Thyroid gland (tissue), 4 donors: ENCODE measurements at regions not wholly inside any gene's neighbourhood (a gene's known extent, or its start where the extent isn't known, plus 50 kb on each side); places are given as distances from the start of the nearest gene placed in this dataset.
A peak's percentile ranks its signal among the peaks of the same experiment; 100 is the strongest.

Experiments used
- DNase-seq, 2 donors: peaks; one replicate each; pipeline ENCODE4 v3.0.0-alpha.2; 2019
- H3K27ac ChIP-seq, 3 donors: fragments of 200-600 bp; sonication (generic); 1 replicate in 2 of 3; 2 replicates in 1 of 3; pipeline ENCODE4 v1.5.1; 2016 to 2019; ENCODE audit warnings: mild to moderate bottlenecking in 1 of 3, moderate library complexity in 1 of 3
- H3K27me3 ChIP-seq: fragments of 200-600 bp; sonication (generic); one replicate; pipeline ENCODE4 v1.5.1; 2019
- H3K36me3 ChIP-seq, 2 donors: fragments of 200-600 bp; sonication (generic); one replicate each; pipeline ENCODE4 v1.5.1; 2016 to 2019
- H3K4me1 ChIP-seq, 2 donors: fragments of 200-600 bp; sonication (generic); one replicate each; pipeline ENCODE4 v1.5.1; 2017 to 2019
- H3K4me3 ChIP-seq, 3 donors: fragments of 200-600 bp; sonication (generic); replicated peaks in 1 of 3; 1 replicate in 2 of 3; 2 replicates in 1 of 3; pipeline ENCODE4 v1.5.1; 2016; ENCODE audit warnings: mild to moderate bottlenecking in 1 of 3
- H3K9me3 ChIP-seq: fragments of 200-600 bp; sonication (generic); one replicate; pipeline ENCODE4 v1.5.1; 2017
- POLR2A ChIP-seq, 2 donors: fragments of 450-650 bp; IDR thresholded peaks; one replicate each; pipeline ENCODE4 v1.6.1; 2017; ENCODE audit warnings: antibody characterized with exemption in 2 of 2, mild to moderate bottlenecking in 2 of 2, moderate library complexity in 1 of 2
- WGBS, 2 donors: methylation state at CpG; one replicate each; pipeline ENCODE4 v1.1.5; 2017; 5-methylcytosine and 5-hydroxymethylcytosine counted together
- intact Hi-C: fragments of 100-400 bp; cut with DNase I; formaldehyde crosslinking; loops from one replicate; pipeline ENCODE4 v1.15.1; 2023
- TF ChIP-seq, protein P1 (sequence below), 6 experiments: fragments of 200-600 bp in 3 of 6; fragments of 450-650 bp in 3 of 6; sonication (generic) in 3 of 6; IDR thresholded peaks; one replicate each; pipeline ENCODE4 v1.5.1; 2016 to 2019; ENCODE audit warnings: antibody characterized with exemption in 6 of 6, mild to moderate bottlenecking in 2 of 6, inconsistent platforms in 1 of 6, moderate library complexity in 1 of 6

- 74 to 80% methylated on average over 2 of the region's 2 CpGs for WGBS, 2 donors
- no peaks in the 10 kb centered on the region for H3K9me3 ChIP-seq
- H3K27ac ChIP-seq, result no peak overlapping the region
- intact Hi-C loops, result no loop called here
- TF ChIP-seq, protein P1, sequence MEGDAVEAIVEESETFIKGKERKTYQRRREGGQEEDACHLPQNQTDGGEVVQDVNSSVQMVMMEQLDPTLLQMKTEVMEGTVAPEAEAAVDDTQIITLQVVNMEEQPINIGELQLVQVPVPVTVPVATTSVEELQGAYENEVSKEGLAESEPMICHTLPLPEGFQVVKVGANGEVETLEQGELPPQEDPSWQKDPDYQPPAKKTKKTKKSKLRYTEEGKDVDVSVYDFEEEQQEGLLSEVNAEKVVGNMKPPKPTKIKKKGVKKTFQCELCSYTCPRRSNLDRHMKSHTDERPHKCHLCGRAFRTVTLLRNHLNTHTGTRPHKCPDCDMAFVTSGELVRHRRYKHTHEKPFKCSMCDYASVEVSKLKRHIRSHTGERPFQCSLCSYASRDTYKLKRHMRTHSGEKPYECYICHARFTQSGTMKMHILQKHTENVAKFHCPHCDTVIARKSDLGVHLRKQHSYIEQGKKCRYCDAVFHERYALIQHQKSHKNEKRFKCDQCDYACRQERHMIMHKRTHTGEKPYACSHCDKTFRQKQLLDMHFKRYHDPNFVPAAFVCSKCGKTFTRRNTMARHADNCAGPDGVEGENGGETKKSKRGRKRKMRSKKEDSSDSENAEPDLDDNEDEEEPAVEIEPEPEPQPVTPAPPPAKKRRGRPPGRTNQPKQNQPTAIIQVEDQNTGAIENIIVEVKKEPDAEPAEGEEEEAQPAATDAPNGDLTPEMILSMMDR (IDR thresholded peaks at IDR 0.05), result no peak
- no peak for TF ChIP-seq POLR2A (IDR thresholded peaks at IDR 0.05)
- H3K4me1 ChIP-seq, result no peaks in the 10 kb centered on the region
- DNase-seq, result no peak
- H3K27me3 ChIP-seq, result no peaks in the 10 kb centered on the region
- no peaks in the 10 kb centered on the region for H3K36me3 ChIP-seq
- H3K4me3 ChIP-seq, result no peak overlapping the region
Measured at GRCh38 chr18:43656547-43656946, 379.3 kb upstream of the SYT4 start.

GRCh38 chr18:43661570-43661969, 384.3 kb upstream of the SYT4 start:
- no peaks in the 10 kb centered on the region for H3K4me1 ChIP-seq
- peak; percentile 4 to 8 for DNase-seq
- H3K4me3 ChIP-seq, result no peak overlapping the region
- H3K36me3 ChIP-seq, result no peaks in the 10 kb centered on the region
- H3K9me3 ChIP-seq, result no peaks in the 10 kb centered on the region
- no peak for TF ChIP-seq POLR2A (IDR thresholded peaks at IDR 0.05)
- TF ChIP-seq, protein P1 (IDR thresholded peaks at IDR 0.05), result peak in 3 of 6 experiments; percentile 43 to 47 (median 46)
- 14 to 42% methylated on average over 2 of the region's 2 CpGs for WGBS, 2 donors
- intact Hi-C loops, result no loop called here
- H3K27ac ChIP-seq, result no peak overlapping the region
- H3K27me3 ChIP-seq, result no peaks in the 10 kb centered on the region

DNA sequence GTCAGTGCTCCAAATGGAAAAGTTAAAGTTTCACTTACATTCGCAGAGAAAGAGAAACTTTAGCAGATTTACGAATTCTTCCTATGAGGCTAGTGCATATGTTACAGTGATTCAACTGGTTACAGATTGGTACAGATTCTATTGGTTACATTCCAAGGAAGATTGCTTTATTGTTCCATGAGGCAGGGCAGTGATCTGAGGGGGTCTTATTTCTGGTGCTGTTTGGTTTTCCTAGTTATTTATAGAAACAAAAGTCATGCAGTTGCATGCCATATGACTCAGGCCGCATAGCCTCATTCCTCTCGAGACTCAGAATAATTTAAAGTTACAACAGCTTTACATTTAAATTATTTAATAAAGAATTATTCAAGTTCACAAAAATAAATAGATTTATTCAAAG, 385.4 kb upstream of the SYT4 start:
- no peaks in the 10 kb centered on the region for H3K4me1 ChIP-seq
- no peaks in the 10 kb centered on the region for H3K27me3 ChIP-seq
- no peak overlapping the region for H3K27ac ChIP-seq
- WGBS, 2 donors, result 83 to 88% methylated on average over 4 of the region's 4 CpGs
- TF ChIP-seq, protein P1 (IDR thresholded peaks at IDR 0.05), result no peak
- no peak for TF ChIP-seq POLR2A (IDR thresholded peaks at IDR 0.05)
- no peak overlapping the region for H3K4me3 ChIP-seq
- no peaks in the 10 kb centered on the region for H3K9me3 ChIP-seq
- intact Hi-C loops, result no loop called here
- H3K36me3 ChIP-seq, result no peaks in the 10 kb centered on the region
- DNase-seq, result no peak

DNA sequence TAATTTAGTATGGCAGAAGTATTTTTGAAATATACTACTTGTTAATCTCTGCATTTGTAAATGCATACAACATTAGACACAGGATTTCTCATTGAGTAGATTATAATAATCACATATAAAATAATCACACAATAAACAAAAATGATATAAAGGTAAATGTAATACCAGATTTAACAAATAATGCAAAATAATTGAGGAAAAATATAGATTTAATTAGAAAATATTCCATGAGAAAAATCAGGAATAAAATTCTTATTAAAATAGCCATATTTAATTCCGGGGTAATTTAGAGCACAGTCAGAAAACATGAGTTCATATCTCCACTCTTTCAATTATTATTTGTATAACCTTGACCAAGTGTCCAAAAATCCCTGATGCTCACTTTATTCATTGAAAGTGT, 385.9 kb upstream of the SYT4 start:
- WGBS, 2 donors, result 85 to 90% methylated on average over 1 of the region's 1 CpG
- Histone ChIP-seq H3K36me3 (no peaks in the 10 kb centered on the region), H3K9me3 (no peaks in the 10 kb centered on the region), H3K27ac (no peak overlapping the region), H3K4me1 (no peaks in the 10 kb centered on the region), H3K4me3 (no peak overlapping the region), H3K27me3 (no peaks in the 10 kb centered on the region)
- TF ChIP-seq POLR2A (IDR thresholded peaks at IDR 0.05), result no peak
- TF ChIP-seq, protein P1 (IDR thresholded peaks at IDR 0.05), result no peak
- intact Hi-C loops, result no loop called here
- DNase-seq, result no peak

DNA sequence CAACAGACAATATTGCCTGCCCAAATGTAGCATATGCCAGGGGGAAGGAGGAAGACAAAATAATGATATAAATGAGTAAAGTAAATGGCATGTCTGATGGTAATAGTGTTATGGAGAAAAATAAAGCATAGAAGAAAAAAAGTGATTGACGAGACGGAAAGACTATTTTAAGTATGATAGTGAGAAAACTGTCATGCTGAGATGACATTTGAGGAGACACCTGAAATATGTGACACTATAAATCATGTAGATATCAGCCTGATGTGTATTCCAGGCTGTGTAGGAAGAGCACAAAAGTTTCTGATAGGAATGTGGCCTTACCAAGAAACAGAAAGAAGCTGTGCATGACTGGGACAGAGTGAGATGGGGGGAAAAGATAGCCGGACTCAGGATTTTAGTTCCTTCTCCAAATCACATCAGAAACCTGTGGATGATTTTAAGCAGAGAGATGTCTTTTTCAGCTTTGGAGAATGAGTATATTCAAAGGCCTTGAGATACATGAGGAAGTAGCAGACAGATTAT, 387.3 kb upstream of the SYT4 start:
- H3K27me3 ChIP-seq, result no peaks in the 10 kb centered on the region
- intact Hi-C loops, result no loop called here
- TF ChIP-seq, protein P1 (IDR thresholded peaks at IDR 0.05), result no peak
- no peak for TF ChIP-seq POLR2A (IDR thresholded peaks at IDR 0.05)
- H3K4me3 ChIP-seq, result no peak overlapping the region
- H3K9me3 ChIP-seq, result no peaks in the 10 kb centered on the region
- 64 to 79% methylated on average over 3 of the region's 3 CpGs for WGBS, 2 donors
- no peak overlapping the region for H3K27ac ChIP-seq
- no peaks in the 10 kb centered on the region for H3K36me3 ChIP-seq
- DNase-seq, result no peak
- no peaks in the 10 kb centered on the region for H3K4me1 ChIP-seq
